IMR-90 (cell line): ENCODE measurements at regions not wholly inside any gene's neighbourhood (a gene's known extent, or its start where the extent isn't known, plus 50 kb on each side); places are given as distances from the start of the nearest gene placed in this dataset.

Experiments
- ATAC-seq: fragments of 200-7000 bp; cut with Tn5 transposase; 2 replicates; pipeline ENCODE4 v1.9.1; 2020; ENCODE audit warnings: low read depth, mild to moderate bottlenecking, moderate library complexity
- BruUV-seq: library from RNA; stranded (reverse); fragments of 400-500 nt; replicated peaks from 2 replicates; lab custom pipeline; 2021; lab: Mats Ljungman, UMichigan
- CTCF ChIA-PET: fragments of 300-600 bp; formaldehyde crosslinking; extraction: SDS; loops from one replicate; lab custom pipeline; 2021; ENCODE audit warnings: antibody characterized with exemption; lab: Yijun Ruan, JAX
- POLR2A ChIA-PET: fragments of 300-600 bp; sonication (Branson Sonifier 250); formaldehyde crosslinking; loops from one replicate; lab custom pipeline; 2022; ENCODE audit warnings: antibody characterized with exemption; ENCODE audit not compliant: unreplicated experiment; lab: Charles Lee
- DNase-seq: peaks from one replicate; pipeline ENCODE4 v3.0.0; 2013
- H2AFZ ChIP-seq: replicated peaks from 2 replicates; pipeline ENCODE3; 2013; ENCODE audit warnings: low read length, mild to moderate bottlenecking; ENCODE audit not compliant: poor library complexity
- H2AK5ac ChIP-seq: 2 replicates; pipeline ENCODE4 v1.6.1; 2013; ENCODE audit warnings: low read depth, low read length, inconsistent platforms
- H2AK9ac ChIP-seq: replicated peaks from 2 replicates; pipeline ENCODE3; 2013; ENCODE audit warnings: mild to moderate bottlenecking, low read depth, low read length, moderate library complexity; ENCODE audit not compliant: poor library complexity
- H2BK120ac ChIP-seq: 2 replicates; pipeline ENCODE4 v1.6.1; 2013; ENCODE audit warnings: low read depth, low read length, inconsistent platforms
- H2BK15ac ChIP-seq: 3 replicates; pipeline ENCODE4 v1.6.1; 2013; ENCODE audit warnings: low read depth, low read length, inconsistent platforms
- H2BK20ac ChIP-seq: 2 replicates; pipeline ENCODE4 v1.6.1; 2013; ENCODE audit warnings: low read depth, mild to moderate bottlenecking, inconsistent platforms, low read length, moderate library complexity
- H2BK5ac ChIP-seq: 2 replicates; pipeline ENCODE4 v1.6.1; 2013; ENCODE audit warnings: mild to moderate bottlenecking, low read depth, low read length, inconsistent platforms; ENCODE audit not compliant: poor library complexity, severe bottlenecking
- H3K14ac ChIP-seq: replicated peaks from 2 replicates; pipeline ENCODE4 v1.6.1; 2013; ENCODE audit warnings: low read depth, low read length, inconsistent platforms
- H3K18ac ChIP-seq: 2 replicates; pipeline ENCODE4 v1.6.1; 2013; ENCODE audit warnings: low read depth, low read length, control low read depth
- H3K23ac ChIP-seq: 2 replicates; pipeline ENCODE4 v1.6.1; 2013; ENCODE audit warnings: low read depth, low read length, inconsistent platforms
- H3K27ac ChIP-seq: 2 replicates; pipeline ENCODE4 v1.5.1; 2013; ENCODE audit warnings: mild to moderate bottlenecking, control low read depth, low read length; ENCODE audit not compliant: insufficient read depth
- H3K27me3 ChIP-seq: 2 replicates; pipeline ENCODE4 v1.6.1; 2013; ENCODE audit warnings: low read length; ENCODE audit not compliant: control insufficient read depth, insufficient read depth
- H3K36me3 ChIP-seq: 2 replicates; pipeline ENCODE4 v1.6.1; 2013; ENCODE audit warnings: low read length, mixed read lengths; ENCODE audit not compliant: control insufficient read depth, insufficient read depth
- H3K4ac ChIP-seq: 2 replicates; pipeline ENCODE4 v1.6.1; 2013; ENCODE audit warnings: low read depth, low read length, inconsistent platforms
- H3K4me1 ChIP-seq: 2 replicates; pipeline ENCODE4 v1.6.1; 2013; ENCODE audit warnings: low read length, mixed read lengths; ENCODE audit not compliant: control insufficient read depth, insufficient read depth
- H3K4me2 ChIP-seq: 2 replicates; pipeline ENCODE4 v1.6.1; 2013; ENCODE audit warnings: low read depth, mild to moderate bottlenecking, control low read depth, low read length, moderate library complexity
- H3K4me3 ChIP-seq: 2 replicates; pipeline ENCODE4 v1.5.1; 2013; ENCODE audit warnings: low read depth, mild to moderate bottlenecking, control low read depth, low read length, moderate library complexity; ENCODE audit not compliant: insufficient read depth
- H3K56ac ChIP-seq: 2 replicates; pipeline ENCODE4 v1.6.1; 2013; ENCODE audit warnings: low read length, inconsistent platforms; ENCODE audit not compliant: insufficient read depth; ENCODE audit errors: extremely low read depth
- H3K79me1 ChIP-seq, 2 experiments: 2 replicates each; pipeline ENCODE4 v1.6.1; 2013; ENCODE audit warnings: low read length in 2 of 2, inconsistent platforms in 1 of 2, low read depth in 1 of 2
- H3K9ac ChIP-seq: 2 replicates; pipeline ENCODE4 v1.6.1; 2013; ENCODE audit warnings: low read depth, low read length, control low read depth
- H3K9me1 ChIP-seq: 2 replicates; pipeline ENCODE4 v1.6.1; 2013; ENCODE audit warnings: low read length, inconsistent platforms; ENCODE audit not compliant: insufficient read depth
- H3K9me3 ChIP-seq: 2 replicates; pipeline ENCODE4 v1.6.1; 2013; ENCODE audit warnings: low read length; ENCODE audit not compliant: control insufficient read depth, insufficient read depth
- H4K20me1 ChIP-seq: 2 replicates; pipeline ENCODE4 v1.6.1; 2013; ENCODE audit warnings: low read length, inconsistent platforms; ENCODE audit not compliant: insufficient read depth
- H4K5ac ChIP-seq: 2 replicates; pipeline ENCODE4 v1.6.1; 2013; ENCODE audit warnings: mild to moderate bottlenecking, low read depth, low read length, control low read depth
- H4K8ac ChIP-seq, 2 experiments: 2 replicates each; pipeline ENCODE4 v1.6.1; 2013; ENCODE audit warnings: low read depth in 2 of 2, low read length in 2 of 2, control low read depth in 1 of 2, inconsistent platforms in 1 of 2
- H4K91ac ChIP-seq: 2 replicates; pipeline ENCODE4 v1.6.1; 2013; ENCODE audit warnings: low read depth, low read length, inconsistent platforms; ENCODE audit not compliant: insufficient read depth
- BHLHE40 ChIP-seq: fragments of 150-350 bp; IDR thresholded peaks from 2 replicates; pipeline ENCODE4 v1.6.1; 2016; ENCODE audit warnings: mild to moderate bottlenecking, low read depth, low read length
- CEBPB ChIP-seq: IDR thresholded peaks from 2 replicates; pipeline ENCODE4 v1.6.1; 2012; ENCODE audit warnings: low read depth, low read length, improper control_type of control experiment
- CHD1 ChIP-seq: IDR thresholded peaks from 2 replicates; pipeline ENCODE4 v1.6.1; 2012; ENCODE audit warnings: low read depth, low read length, improper control_type of control experiment
- FOS ChIP-seq: fragments of 150-350 bp; IDR thresholded peaks from 2 replicates; pipeline ENCODE4 v1.6.1; 2016; ENCODE audit warnings: low read depth, low read length
- MAFK ChIP-seq: IDR thresholded peaks from 2 replicates; pipeline ENCODE4 v1.6.1; 2012; ENCODE audit warnings: low read depth, low read length, improper control_type of control experiment
- MAZ ChIP-seq: IDR thresholded peaks from 2 replicates; pipeline ENCODE4 v1.6.1; 2012; ENCODE audit warnings: low read depth, mild to moderate bottlenecking, low read length, improper control_type of control experiment, moderate library complexity, borderline replicate concordance
- MXI1 ChIP-seq: IDR thresholded peaks from 2 replicates; pipeline ENCODE4 v1.6.1; 2012; ENCODE audit warnings: low read depth, mild to moderate bottlenecking, low read length, moderate library complexity, borderline replicate concordance
- NFE2L2 ChIP-seq: fragments of 150-350 bp; IDR thresholded peaks from 2 replicates; pipeline ENCODE4 v1.6.1; 2016; ENCODE audit warnings: low read depth, mild to moderate bottlenecking, low read length
- POLR2A ChIP-seq: IDR thresholded peaks from 2 replicates; pipeline ENCODE4 v1.6.1; 2012; ENCODE audit warnings: mild to moderate bottlenecking, low read depth, low read length
- RAD21 ChIP-seq: IDR thresholded peaks from 2 replicates; pipeline ENCODE4 v1.6.1; 2012; ENCODE audit warnings: low read length, improper control_type of control experiment
- RCOR1 ChIP-seq: IDR thresholded peaks from 2 replicates; pipeline ENCODE4 v1.6.1; 2012; ENCODE audit warnings: mild to moderate bottlenecking, low read length, improper control_type of control experiment; ENCODE audit not compliant: insufficient replicate concordance
- RFX5 ChIP-seq: IDR thresholded peaks from 2 replicates; pipeline ENCODE4 v1.8.0; 2012; ENCODE audit warnings: low read depth, mild to moderate bottlenecking, low read length, moderate library complexity
- SMC3 ChIP-seq: fragments of 150-350 bp; IDR thresholded peaks from 2 replicates; pipeline ENCODE4 v1.6.1; 2016; ENCODE audit warnings: low read depth, mild to moderate bottlenecking, antibody characterized with exemption, low read length, moderate library complexity
- WGBS, 2 experiments: methylation state at CpG; one replicate each; pipeline versions ENCODE4 v1.1.5 to v1.1.7; 2013; ENCODE audit warnings: missing lambda C conversion rate in 2 of 2; ENCODE audit not compliant: insufficient read length in 1 of 2; ENCODE audit errors: extremely low coverage in 2 of 2; 5-methylcytosine and 5-hydroxymethylcytosine counted together
- dilution Hi-C: fragments of 300-500 bp; cut with HindIII; formaldehyde crosslinking; loops from one replicate; pipeline ENCODE4 v1.14.3; 2018; ENCODE audit warnings: low sequenced_read_pairs; ENCODE audit not compliant: unreplicated experiment
- in situ Hi-C: fragments of 300-500 bp; cut with MboI; formaldehyde crosslinking; loops from 3 replicates; pipeline ENCODE4 v1.14.3; 2019; ENCODE audit warnings: low sequenced_read_pairs, inconsistent platforms, mixed read lengths
- intact Hi-C: fragments of 100-400 bp; cut with micrococcal nuclease; formaldehyde crosslinking; loops from 2 replicates; pipeline ENCODE4 v1.10.0; 2022
- TF ChIP-seq, protein P1 (sequence below): conservative IDR thresholded peaks from 2 replicates; pipeline ENCODE4 v1.5.1; 2012; ENCODE audit warnings: mild to moderate bottlenecking, low read depth, low read length, improper control_type of control experiment
- TF ChIP-seq, protein P2 (sequence below): fragments of 150-350 bp; IDR thresholded peaks from 2 replicates; pipeline ENCODE4 v1.6.1; 2017; ENCODE audit warnings: mild to moderate bottlenecking, antibody characterized with exemption, low read length, low read depth
- TF ChIP-seq, protein P3 (sequence below): fragments of 150-350 bp; IDR thresholded peaks from 2 replicates; pipeline ENCODE4 v1.6.1; 2016; ENCODE audit warnings: low read depth, mild to moderate bottlenecking, low read length, moderate library complexity, borderline replicate concordance

DNA sequence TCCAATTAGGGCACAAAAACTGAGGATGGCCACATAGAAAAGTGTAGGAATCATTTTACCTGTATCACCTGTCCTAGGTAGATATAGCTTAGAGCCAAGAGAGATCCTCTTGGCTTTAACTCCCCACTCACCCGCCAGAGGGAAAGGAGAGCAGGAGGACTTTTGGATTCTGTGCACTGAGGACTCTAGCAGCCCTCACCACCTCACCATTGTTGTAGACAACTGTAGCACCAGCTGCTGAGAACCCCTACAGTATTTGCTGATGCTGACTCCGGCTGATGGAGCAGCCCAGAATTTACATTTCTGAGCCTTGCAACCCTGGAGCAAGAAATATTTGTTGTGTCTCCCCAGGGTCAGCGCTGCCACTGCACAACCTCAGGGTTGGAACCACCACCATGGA lies 2044.4 kb downstream of the OLFM4 start:
- no peak overlapping the region for H4K91ac ChIP-seq
- 60% methylated on average over 1 of the region's 3 CpGs; no CpG with 5 or more reads in 1 of the 2 experiments for WGBS, 2 experiments
- no peak overlapping the region for H3K18ac ChIP-seq
- no peak overlapping the region for H2BK20ac ChIP-seq
- no peak overlapping the region for H3K9ac ChIP-seq
- no peak overlapping the region for H2AK5ac ChIP-seq
- no peaks in the 10 kb centered on the region for H3K9me1 ChIP-seq
- H3K23ac ChIP-seq, result no peak overlapping the region
- intact Hi-C loops, result no loop called here
- H2BK15ac ChIP-seq, result no peak overlapping the region
- H2BK120ac ChIP-seq, result no peak overlapping the region
- no peaks in the 10 kb centered on the region for H3K79me1 ChIP-seq
- dilution Hi-C loops, result no loop called here
- no peak for ATAC-seq
- no peak for DNase-seq
- no peak overlapping the region for H4K8ac ChIP-seq
- no peak overlapping the region for H2AFZ ChIP-seq
- no peak overlapping the region for H4K5ac ChIP-seq
- no peaks in the 10 kb centered on the region for H3K36me3 ChIP-seq
- H2BK5ac ChIP-seq, result no peak overlapping the region
- H3K4ac ChIP-seq, result no peak overlapping the region
- no peaks in the 10 kb centered on the region for H3K4me1 ChIP-seq
- H3K4me3 ChIP-seq, result no peak overlapping the region
- H3K14ac ChIP-seq, result no peak overlapping the region
- no peak overlapping the region for H3K27ac ChIP-seq
- TF ChIP-seq MAFK, result no peak
- no peak for TF ChIP-seq RCOR1
- TF ChIP-seq SMC3, result no peak
- no peak for TF ChIP-seq RAD21
- no peak for TF ChIP-seq MXI1
- TF ChIP-seq, protein P1, sequence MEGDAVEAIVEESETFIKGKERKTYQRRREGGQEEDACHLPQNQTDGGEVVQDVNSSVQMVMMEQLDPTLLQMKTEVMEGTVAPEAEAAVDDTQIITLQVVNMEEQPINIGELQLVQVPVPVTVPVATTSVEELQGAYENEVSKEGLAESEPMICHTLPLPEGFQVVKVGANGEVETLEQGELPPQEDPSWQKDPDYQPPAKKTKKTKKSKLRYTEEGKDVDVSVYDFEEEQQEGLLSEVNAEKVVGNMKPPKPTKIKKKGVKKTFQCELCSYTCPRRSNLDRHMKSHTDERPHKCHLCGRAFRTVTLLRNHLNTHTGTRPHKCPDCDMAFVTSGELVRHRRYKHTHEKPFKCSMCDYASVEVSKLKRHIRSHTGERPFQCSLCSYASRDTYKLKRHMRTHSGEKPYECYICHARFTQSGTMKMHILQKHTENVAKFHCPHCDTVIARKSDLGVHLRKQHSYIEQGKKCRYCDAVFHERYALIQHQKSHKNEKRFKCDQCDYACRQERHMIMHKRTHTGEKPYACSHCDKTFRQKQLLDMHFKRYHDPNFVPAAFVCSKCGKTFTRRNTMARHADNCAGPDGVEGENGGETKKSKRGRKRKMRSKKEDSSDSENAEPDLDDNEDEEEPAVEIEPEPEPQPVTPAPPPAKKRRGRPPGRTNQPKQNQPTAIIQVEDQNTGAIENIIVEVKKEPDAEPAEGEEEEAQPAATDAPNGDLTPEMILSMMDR, result no peak
- TF ChIP-seq BHLHE40, result no peak
- TF ChIP-seq FOS, result no peak
- no peak for TF ChIP-seq POLR2A
- TF ChIP-seq CHD1, result no peak
- no peak for TF ChIP-seq CEBPB
- TF ChIP-seq RFX5, result no peak
- no peak for TF ChIP-seq NFE2L2
- TF ChIP-seq, protein P2, sequence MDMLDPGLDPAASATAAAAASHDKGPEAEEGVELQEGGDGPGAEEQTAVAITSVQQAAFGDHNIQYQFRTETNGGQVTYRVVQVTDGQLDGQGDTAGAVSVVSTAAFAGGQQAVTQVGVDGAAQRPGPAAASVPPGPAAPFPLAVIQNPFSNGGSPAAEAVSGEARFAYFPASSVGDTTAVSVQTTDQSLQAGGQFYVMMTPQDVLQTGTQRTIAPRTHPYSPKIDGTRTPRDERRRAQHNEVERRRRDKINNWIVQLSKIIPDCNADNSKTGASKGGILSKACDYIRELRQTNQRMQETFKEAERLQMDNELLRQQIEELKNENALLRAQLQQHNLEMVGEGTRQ, result no peak
- no peak for TF ChIP-seq MAZ
- TF ChIP-seq, protein P3, sequence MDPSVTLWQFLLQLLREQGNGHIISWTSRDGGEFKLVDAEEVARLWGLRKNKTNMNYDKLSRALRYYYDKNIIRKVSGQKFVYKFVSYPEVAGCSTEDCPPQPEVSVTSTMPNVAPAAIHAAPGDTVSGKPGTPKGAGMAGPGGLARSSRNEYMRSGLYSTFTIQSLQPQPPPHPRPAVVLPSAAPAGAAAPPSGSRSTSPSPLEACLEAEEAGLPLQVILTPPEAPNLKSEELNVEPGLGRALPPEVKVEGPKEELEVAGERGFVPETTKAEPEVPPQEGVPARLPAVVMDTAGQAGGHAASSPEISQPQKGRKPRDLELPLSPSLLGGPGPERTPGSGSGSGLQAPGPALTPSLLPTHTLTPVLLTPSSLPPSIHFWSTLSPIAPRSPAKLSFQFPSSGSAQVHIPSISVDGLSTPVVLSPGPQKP, result no peak
- ChIA-PET CTCF (no interaction called here), POLR2A (no interaction called here)
- H4K20me1 ChIP-seq, result no peaks in the 10 kb centered on the region
- H2AK9ac ChIP-seq, result no peak overlapping the region
- H3K4me2 ChIP-seq, result no peak overlapping the region
- no TSS peak for BruUV-seq
- no peaks in the 10 kb centered on the region for H3K27me3 ChIP-seq
- H3K9me3 ChIP-seq, result peaks cover 7% of the 10 kb centered on the region; the same call in 1 of the 2 replicates
- in situ Hi-C loops, result no loop called here
- no peak overlapping the region for H3K56ac ChIP-seq
